NCI-H1694 (cell line): ENCODE measurements at regions not wholly inside any gene's neighbourhood (a gene's known extent, or its start where the extent isn't known, plus 50 kb on each side); places are given as distances from the start of the nearest gene placed in this dataset.

Experiments used
- DNase-seq: peaks from one replicate; lab custom pipeline; 2025; lab: John Stamatoyannopoulos, UW

DNA sequence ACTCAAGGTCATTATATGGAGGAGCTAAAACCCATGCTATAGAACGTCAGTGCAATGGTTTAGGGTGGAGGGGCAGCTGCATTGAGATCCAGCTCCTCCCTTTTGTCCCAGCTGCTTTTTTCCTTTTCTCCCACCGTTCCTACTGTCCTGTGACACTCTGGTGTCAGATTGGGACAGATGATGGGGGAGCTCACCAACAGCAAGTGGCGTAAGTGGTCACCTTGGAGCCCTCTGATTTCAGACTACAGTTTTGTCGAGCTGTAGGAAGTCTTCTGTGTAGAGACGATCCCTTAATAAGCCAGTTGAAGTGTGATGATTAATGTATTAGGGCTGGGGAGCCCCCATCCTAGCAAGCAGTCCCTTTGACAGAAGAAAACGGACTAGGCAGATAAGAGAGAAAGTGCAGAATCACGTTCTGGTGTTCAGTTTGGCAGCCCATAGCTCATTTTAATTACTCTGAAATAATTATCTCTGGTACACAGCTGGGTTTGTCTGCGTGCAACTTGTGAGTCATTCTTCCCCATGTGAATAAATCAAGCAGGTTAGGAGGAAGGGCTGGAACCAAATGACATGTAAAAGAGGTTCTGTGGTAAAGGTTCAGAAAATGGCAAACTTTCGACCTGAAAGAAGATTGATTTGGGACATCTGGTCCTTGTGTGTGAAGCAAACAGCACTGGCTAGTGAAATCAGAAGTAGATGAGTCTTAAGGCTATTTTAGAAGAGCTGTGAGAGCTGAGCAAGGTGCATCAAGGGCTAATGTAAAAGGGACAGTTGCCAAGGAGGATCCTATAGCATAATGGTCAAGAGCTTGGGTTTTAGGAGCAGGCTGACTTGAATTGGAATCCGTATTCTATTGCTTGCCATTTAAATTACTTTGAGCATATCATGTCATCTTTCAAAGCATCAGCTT lies 241.4 kb downstream of the EDEM1 start:
- no peak for DNase-seq

DNA sequence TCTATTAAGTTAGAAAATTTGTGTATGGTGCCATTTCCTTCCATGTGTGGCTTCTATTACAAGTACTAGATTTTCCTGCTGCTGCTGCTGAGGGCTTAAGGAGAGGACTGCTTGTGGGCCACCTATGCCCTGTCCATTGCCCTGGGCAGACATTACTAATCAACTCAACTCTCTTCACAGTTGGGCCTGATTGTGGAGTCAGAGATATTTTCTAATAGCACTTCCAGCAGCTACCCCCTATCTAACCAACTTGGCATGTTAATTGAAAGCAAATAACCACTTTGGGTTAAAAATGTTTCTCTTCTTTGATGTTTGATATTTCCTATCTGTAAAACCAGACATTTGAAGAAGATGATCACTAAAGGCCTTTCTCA lies 242.0 kb downstream of the EDEM1 start:
- no peak for DNase-seq

DNA sequence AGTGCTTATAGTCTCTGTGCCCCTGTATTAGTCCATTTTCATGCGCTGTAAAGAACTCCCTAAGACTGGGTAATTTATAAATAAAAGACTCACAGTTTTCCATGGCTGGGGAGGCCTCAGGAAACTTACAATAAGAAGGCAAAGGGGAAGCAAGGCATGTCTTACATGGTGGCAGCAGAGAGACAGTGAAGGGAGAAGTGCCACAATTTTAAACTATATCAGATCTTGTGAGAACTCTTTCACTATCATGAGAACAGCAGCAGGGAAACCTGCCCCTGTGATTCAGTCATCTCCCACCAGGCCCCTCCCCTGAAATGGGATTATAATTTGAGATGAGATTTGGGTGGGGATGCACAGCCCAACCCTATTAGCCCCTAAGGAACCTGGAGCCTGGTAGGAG lies 243.2 kb downstream of the EDEM1 start:
- no peak for DNase-seq

DNA sequence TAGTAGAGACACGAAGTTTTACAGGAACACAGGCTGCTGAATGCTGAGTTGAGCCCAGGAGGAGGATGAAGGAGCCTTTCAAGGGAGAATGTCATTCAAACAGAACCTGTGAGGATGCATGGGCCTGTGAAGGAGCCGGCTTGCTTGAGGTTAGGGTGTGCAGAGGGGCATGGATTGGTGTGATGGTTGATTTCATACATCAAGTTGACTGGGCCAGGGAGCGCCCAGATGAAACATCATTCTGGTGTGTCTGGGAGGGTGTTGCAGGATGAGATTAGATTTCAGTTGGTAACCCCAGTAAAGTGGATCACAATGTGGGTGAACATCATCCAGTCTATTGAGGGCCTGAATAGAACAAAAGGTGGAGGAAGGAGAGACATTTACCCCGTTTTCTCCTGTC lies 243.6 kb downstream of the EDEM1 start:
- DNase-seq = no peak

DNA sequence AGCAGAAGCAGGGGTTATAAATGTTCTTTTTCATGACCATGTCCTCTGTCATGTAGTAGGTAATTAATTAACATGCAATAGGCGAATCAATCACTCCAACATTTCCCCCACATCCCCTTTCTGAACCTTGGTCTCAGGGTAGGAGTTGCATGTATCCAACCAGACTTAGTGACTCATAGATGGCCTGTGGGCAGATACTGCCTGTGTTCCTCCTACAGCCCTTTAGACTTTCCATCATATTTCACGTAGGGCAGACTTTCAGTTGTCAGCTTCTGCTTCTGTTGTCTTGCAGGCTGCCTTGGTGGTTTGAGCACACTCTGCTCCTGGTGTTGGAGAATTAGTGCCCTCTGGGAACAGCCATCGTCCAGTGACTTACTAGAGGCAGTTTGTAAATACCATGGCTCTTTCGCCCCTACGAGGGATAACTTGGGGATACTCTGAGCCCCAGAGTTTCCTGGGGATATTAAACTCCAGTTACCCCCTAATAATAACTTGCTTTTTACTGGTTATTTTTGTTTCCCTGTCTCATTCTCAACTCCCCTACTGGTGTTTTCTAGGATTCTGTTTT lies 244.4 kb downstream of the EDEM1 start:
- no peak for DNase-seq

DNA sequence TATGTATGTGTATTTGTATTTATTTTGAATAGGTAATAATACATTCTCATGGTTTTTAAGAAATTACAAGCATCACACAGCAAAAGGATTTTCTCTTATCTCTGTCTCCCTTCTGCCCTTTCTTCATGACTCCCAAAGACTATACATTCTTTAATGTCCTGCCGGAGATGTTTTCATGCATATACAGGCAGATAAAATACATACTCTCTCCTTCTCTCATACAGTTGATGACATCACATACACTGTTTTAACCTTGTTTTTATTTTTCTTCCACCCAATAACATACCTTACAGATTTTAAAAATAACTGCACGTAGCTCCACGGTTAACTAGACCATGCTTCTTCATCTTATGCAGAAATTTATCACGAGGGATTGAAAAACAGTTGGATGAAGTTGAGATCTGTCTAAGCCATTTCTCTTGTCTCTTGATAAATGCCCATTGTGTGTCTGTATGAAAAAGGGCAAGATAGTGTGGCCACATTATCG lies 249.8 kb downstream of the EDEM1 start:
- DNase-seq = no peak

DNA sequence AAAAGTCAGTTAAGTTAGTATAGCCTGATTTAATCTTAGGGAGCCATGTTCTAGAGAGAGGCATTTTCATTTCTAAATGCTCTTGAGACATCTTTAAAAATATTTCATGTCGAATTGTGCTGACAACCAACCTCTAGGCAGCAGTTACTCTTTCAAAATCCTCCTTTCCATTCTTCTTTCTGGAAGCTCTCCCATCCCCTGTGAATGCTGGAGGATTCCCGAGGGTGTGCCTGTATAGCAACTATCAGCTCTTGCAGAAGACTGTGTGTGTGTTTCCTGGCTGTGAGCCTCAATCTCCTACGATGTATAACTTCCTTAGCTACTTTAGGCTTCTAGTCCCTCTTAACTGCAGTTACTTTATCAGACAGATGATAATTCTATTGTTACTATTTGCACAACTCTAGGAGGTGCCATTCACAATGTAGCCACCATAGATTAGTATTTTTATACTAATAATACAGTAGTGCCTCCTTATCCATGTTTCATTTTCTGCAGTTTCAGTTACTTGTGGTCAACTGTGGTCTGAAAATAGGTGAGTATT lies 250.3 kb downstream of the EDEM1 start:
- DNase-seq = no peak

DNA sequence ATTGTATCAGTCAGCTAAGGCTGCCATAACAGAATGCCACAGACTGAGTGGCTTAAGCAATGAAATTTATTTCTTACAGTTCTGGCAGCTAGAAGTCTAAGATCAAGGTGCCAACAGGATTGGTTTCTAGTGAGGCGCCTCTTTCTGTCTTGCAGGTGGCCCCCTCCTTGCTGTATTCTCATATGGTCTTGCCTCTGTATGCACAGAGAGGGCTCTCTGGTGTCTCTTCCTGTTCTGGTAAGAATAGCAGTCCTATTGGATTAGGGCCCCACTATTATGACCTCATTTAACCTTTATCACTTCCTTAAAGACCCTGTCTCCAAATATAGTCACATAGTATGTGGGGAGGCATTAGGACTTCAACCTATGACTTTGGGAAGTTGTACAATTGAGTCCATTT lies 253.9 kb downstream of the EDEM1 start:
- DNase-seq = no peak

DNA sequence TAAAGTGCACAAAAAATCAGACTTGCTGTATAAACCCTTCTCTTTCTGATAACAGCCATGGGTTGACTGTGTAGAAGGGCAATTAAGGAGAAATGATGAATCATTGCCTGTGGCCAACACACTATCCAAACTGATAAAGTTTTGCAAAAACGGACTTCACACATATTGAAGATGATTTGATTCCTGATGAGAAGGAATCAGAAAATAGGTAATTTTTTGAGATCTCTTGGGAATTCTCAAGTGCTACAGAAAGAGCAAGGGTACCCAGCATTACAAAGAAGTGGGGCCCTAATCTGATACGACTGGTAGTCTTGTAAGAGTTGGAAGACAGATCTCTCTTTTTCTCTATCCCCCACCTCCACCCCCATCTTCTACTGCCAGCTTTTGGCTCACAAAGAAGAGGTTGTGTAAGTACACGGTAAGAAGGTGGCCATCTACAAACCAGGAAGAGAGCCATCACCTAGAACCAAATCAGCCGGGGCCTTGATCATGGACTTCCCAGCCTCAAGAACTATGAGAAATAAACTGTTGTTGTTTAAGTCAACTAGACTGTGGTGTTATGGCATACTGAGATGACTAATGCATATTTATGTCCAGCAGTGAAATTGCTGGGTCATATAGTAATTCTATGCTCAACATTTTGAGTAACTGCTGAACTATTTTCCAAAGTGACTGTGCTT lies 254.7 kb downstream of the EDEM1 start:
- no peak for DNase-seq

DNA sequence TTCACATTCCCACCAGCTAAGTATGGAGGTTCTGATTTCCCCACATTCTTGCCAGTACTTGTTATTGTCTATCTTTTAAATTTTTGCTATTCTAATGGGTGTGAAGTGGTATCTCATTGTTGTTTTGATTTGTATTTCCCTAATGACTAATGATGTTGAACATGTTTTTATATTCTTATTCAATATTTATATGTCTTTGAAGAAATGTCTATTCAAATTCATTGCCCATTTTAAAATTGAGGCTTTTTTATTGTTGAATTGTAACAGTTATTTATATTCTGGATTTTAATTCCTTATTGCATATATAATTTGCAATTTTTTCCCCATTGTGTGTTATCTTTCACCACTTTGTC lies 255.3 kb downstream of the EDEM1 start:
- DNase-seq = no peak

DNA sequence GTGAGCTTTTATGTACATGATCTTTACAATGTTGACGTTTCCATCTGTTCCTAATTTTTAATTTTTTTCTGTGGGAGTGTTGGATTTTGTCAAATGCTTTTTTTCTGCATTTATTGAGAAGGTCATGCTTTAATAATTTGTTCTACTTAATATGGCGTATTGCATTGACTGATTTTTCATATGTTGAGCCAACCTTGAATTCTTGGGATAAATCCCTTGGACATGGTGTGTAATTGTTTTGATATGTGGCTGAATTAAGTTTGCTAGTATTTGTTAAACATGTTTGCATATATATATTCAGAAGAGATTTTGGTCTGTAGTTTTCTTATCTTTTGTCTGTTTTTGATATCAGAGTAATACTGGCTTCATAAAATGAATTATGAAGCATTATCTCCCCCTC lies 256.7 kb downstream of the EDEM1 start:
- no peak for DNase-seq

DNA sequence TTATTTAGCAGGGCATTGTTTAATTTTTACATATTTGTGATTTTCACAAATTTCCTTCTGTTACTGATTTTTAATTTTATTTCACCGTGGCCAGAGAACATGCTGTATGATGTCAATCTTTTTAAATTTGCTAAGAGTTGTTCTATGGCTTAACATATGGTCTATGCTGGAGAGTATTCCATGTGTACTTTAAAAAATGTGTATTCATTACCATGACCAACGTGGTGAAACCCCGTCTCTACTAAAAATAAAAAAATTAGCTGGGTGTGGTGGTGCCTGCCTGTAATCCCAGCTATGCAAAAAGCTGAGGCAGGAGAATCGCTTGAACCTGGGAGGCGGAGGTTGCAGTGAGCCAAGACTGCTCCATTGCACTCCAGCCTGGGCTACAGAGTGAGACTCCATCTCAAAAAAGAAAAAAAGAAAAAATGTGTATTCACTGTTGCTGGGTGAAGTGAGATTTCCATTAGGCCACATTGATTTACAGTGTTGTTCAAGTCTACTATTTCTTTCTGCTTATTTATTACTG lies 258.2 kb downstream of the EDEM1 start:
- no peak for DNase-seq

DNA sequence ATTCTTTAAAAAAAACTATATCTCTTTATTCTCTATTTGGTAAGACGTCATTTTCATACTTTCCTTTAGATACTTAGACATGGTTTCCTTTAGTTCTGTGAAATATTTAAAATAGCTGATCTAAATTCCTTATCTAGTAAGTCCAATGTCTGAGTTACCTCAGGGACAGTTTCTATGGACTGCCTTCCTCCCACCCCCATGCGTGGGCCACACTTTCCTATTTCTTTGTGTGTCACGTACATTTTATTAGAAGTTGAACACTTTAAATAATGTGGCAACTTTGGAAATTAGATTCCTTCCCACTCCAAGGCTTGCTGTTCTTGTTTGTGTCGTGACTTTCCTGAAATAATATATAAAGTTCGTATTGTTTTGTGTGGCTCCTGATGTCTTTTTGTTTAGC lies 260.7 kb downstream of the EDEM1 start:
- no peak for DNase-seq

DNA sequence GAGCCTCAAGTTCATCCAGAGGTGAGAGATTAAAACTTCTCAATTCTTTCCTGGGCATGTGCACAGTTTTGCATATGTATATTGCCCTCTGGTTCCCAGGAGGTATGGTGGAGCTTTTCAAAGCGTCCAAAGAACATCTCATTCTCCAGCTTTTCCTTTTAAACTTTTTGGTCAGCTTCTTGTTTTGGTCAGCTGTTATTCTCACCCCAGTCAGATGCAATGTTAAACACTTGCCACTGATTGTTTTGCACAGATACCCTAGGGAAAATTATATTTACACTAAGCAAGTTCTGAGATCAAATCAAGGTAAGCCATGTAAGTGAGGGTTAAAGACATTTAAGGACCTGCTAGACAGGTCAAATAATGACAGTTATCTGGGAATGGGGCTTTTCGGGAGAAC lies 261.3 kb downstream of the EDEM1 start:
- no peak for DNase-seq

DNA sequence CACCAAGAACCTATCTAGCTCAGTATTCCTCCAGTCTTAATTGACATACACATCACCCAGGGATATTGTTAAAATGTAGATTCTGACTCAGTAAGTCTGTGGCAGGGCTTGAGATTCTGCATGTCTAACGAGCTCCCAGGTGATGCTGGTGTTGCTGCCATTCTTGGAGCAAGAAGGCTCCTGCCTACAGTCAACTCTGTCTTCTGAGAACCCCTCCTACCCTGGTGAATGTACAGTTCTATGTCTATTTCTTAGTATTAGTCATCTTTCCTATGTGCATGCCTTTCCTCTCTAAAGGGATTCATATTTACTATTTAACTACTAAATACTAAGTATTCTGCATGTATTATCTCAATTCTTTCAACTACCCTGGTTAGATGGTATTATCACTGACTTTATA lies 268.7 kb downstream of the EDEM1 start:
- no peak for DNase-seq

DNA sequence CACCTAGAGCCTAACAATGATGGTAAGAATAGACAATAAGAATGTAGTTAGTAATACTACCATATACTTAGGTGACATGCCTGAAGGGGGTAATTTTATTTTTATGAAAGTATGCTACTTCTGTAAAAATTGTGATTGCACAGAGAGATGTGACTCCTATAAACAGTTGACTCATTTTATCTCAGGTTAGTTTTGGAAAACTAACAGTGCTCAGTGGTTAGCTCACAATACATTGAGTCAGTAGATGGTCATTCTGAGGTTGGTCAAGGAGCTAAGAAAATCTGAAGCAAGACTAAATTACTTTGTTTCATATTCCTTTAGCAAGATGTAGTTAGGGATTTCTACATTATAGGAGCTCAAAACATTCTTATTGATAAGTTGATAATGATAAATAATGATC lies 271.0 kb downstream of the EDEM1 start:
- DNase-seq = no peak

DNA sequence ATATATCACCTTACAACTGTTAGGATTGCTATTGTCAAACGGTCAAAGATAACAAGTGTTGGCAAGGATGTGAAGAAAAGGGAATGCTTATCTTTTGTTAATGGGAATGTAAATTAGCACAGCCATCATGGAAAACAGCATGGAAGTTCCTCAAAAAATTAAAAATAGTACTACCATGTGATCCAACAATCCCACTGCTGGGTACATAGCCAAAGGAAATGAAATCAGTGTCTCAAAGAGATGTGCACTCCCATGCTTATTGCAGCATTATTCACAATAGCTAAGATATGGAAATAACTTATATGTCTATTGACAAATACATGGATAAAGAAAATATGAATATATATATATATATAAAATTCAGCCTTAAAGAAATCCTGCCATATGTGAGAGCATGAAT lies 274.6 kb downstream of the EDEM1 start:
- no peak for DNase-seq

DNA sequence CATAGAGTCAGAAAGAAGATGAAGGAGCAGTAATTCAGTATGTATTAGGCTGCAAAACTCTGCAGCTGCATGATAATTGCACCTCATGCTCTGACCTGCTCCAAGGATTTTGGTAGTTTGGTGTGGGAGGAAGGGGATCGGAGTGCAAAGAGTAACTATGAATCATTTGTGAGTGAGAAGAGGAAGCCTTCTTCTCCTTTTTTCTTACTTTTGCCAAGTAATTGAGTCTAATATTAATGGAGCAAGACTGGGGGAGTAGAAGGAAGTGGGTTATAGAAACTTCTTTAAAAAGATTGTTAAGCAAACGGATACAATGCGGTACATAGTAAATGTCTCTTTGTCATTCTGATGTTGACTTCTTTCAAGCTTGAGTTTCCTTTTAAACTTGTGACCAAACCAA lies 276.5 kb downstream of the EDEM1 start:
- no peak for DNase-seq

DNA sequence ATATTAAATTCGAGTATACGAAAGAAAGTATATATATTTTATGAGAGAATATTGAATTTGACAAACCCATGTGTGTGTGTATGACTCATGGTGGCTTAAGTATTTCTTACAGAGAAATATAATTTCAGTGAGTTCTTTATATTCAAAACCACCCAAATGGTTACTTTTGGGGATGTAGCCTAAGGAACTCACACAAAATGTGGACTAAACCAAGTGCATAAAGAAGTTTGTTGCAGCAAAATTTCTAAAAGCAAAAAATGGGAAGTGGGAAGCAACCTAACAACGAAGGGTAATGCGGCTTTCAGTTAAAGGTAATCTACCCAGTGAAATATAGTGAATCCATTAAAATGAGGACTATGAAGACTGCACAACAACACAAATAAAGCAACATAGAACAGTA lies 277.1 kb downstream of the EDEM1 start:
- DNase-seq = no peak

DNA sequence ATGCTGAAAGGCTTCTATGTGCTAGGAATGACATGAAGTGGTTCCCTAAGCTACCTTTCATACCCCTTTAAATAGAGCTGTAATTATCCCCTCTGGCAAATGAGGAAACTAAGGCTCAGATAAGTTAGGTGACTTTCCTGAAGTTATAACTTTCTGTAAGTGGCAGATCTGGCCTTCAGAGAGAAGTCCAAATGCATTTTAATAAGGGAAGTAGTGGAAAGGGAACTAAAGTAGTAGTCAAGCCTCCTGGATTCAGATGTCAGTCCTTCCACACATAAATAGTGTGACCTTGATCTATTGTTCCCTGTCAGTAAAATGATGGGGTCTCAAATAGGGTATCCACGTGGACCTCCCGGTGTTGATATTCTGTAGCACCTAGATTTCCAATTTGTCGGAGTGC lies 277.7 kb downstream of the EDEM1 start:
- DNase-seq = no peak

DNA sequence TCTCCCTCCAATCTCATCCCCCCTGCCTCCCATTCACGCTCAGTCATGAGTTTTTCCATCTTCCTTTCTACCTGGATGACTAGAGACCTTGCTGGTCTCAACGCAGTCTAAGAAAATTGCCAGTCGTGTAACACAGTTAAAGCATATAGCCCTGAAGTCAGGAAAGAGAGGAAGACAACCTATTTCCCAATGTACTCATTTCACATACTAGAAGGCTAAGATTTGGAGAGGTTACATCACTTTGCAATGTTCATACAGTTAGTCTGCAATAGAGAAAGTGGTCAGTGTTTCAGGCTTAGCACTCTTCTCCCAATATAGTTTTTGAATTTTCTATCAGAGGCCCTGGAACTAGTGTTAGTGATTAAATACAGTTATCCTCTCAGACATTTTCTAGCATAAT lies 278.6 kb downstream of the EDEM1 start:
- no peak for DNase-seq

DNA sequence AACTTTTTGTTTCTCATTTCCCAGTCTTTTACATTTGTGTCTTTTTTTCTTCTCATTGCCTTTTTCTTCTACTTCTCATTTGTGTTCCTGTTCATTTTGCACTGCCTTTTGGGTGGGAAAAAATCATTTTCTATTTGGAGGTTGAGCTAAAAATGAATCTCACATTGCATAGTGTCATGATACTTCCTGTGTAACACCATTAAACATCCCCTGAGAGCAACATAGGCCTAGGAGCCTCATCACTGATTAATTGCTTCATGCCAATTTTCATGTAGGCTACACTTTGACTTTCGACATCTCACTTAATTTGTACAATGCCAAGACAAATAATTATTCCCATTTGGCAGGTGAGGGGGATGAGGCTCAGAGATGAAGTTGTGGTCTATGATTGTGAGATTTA lies 279.2 kb downstream of the EDEM1 start:
- DNase-seq = no peak

DNA sequence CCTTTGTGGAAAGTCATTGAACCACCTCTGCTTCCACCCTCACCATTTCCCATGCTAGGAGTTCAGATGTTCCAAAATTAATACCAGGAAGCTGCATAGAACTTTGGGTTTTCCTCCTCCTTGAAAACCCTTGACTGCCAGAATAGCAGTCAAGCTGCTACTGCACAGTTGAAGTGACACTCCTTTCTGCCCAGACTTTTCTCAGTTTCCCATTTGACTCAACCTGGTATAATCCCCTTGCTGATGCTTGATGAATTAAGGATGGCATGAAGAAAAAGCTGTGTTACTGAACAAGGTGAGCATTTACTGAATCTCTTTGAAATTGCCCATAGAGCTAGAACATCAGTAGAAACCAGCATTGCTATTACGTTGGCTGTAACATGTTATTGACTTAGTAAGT lies 286.0 kb downstream of the EDEM1 start:
- DNase-seq = no peak
